IMR-90 (cell line): ENCODE measurements at regions not wholly inside any gene's neighbourhood (a gene's known extent, or its start where the extent isn't known, plus 50 kb on each side); places are given as distances from the start of the nearest gene placed in this dataset.

Experiments
- ATAC-seq: fragments of 200-7000 bp; cut with Tn5 transposase; 2 replicates; pipeline ENCODE4 v1.9.1; 2020; ENCODE audit warnings: low read depth, mild to moderate bottlenecking, moderate library complexity
- BruUV-seq: library from RNA; stranded (reverse); fragments of 400-500 nt; replicated peaks from 2 replicates; lab custom pipeline; 2021; lab: Mats Ljungman, UMichigan
- CTCF ChIA-PET: fragments of 300-600 bp; formaldehyde crosslinking; extraction: SDS; loops from one replicate; lab custom pipeline; 2021; ENCODE audit warnings: antibody characterized with exemption; lab: Yijun Ruan, JAX
- POLR2A ChIA-PET: fragments of 300-600 bp; sonication (Branson Sonifier 250); formaldehyde crosslinking; loops from one replicate; lab custom pipeline; 2022; ENCODE audit warnings: antibody characterized with exemption; ENCODE audit not compliant: unreplicated experiment; lab: Charles Lee
- DNase-seq: peaks from one replicate; pipeline ENCODE4 v3.0.0; 2013
- H2AFZ ChIP-seq: replicated peaks from 2 replicates; pipeline ENCODE3; 2013; ENCODE audit warnings: low read length, mild to moderate bottlenecking; ENCODE audit not compliant: poor library complexity
- H2AK5ac ChIP-seq: 2 replicates; pipeline ENCODE4 v1.6.1; 2013; ENCODE audit warnings: low read depth, low read length, inconsistent platforms
- H2AK9ac ChIP-seq: replicated peaks from 2 replicates; pipeline ENCODE3; 2013; ENCODE audit warnings: mild to moderate bottlenecking, low read depth, low read length, moderate library complexity; ENCODE audit not compliant: poor library complexity
- H2BK120ac ChIP-seq: 2 replicates; pipeline ENCODE4 v1.6.1; 2013; ENCODE audit warnings: low read depth, low read length, inconsistent platforms
- H2BK15ac ChIP-seq: 3 replicates; pipeline ENCODE4 v1.6.1; 2013; ENCODE audit warnings: low read depth, low read length, inconsistent platforms
- H2BK20ac ChIP-seq: 2 replicates; pipeline ENCODE4 v1.6.1; 2013; ENCODE audit warnings: low read depth, mild to moderate bottlenecking, inconsistent platforms, low read length, moderate library complexity
- H2BK5ac ChIP-seq: 2 replicates; pipeline ENCODE4 v1.6.1; 2013; ENCODE audit warnings: mild to moderate bottlenecking, low read depth, low read length, inconsistent platforms; ENCODE audit not compliant: poor library complexity, severe bottlenecking
- H3K14ac ChIP-seq: replicated peaks from 2 replicates; pipeline ENCODE4 v1.6.1; 2013; ENCODE audit warnings: low read depth, low read length, inconsistent platforms
- H3K18ac ChIP-seq: 2 replicates; pipeline ENCODE4 v1.6.1; 2013; ENCODE audit warnings: low read depth, low read length, control low read depth
- H3K23ac ChIP-seq: 2 replicates; pipeline ENCODE4 v1.6.1; 2013; ENCODE audit warnings: low read depth, low read length, inconsistent platforms
- H3K27ac ChIP-seq: 2 replicates; pipeline ENCODE4 v1.5.1; 2013; ENCODE audit warnings: mild to moderate bottlenecking, control low read depth, low read length; ENCODE audit not compliant: insufficient read depth
- H3K27me3 ChIP-seq: 2 replicates; pipeline ENCODE4 v1.6.1; 2013; ENCODE audit warnings: low read length; ENCODE audit not compliant: control insufficient read depth, insufficient read depth
- H3K36me3 ChIP-seq: 2 replicates; pipeline ENCODE4 v1.6.1; 2013; ENCODE audit warnings: low read length, mixed read lengths; ENCODE audit not compliant: control insufficient read depth, insufficient read depth
- H3K4ac ChIP-seq: 2 replicates; pipeline ENCODE4 v1.6.1; 2013; ENCODE audit warnings: low read depth, low read length, inconsistent platforms
- H3K4me1 ChIP-seq: 2 replicates; pipeline ENCODE4 v1.6.1; 2013; ENCODE audit warnings: low read length, mixed read lengths; ENCODE audit not compliant: control insufficient read depth, insufficient read depth
- H3K4me2 ChIP-seq: 2 replicates; pipeline ENCODE4 v1.6.1; 2013; ENCODE audit warnings: low read depth, mild to moderate bottlenecking, control low read depth, low read length, moderate library complexity
- H3K4me3 ChIP-seq: 2 replicates; pipeline ENCODE4 v1.5.1; 2013; ENCODE audit warnings: low read depth, mild to moderate bottlenecking, control low read depth, low read length, moderate library complexity; ENCODE audit not compliant: insufficient read depth
- H3K56ac ChIP-seq: 2 replicates; pipeline ENCODE4 v1.6.1; 2013; ENCODE audit warnings: low read length, inconsistent platforms; ENCODE audit not compliant: insufficient read depth; ENCODE audit errors: extremely low read depth
- H3K79me1 ChIP-seq, 2 experiments: 2 replicates each; pipeline ENCODE4 v1.6.1; 2013; ENCODE audit warnings: low read length in 2 of 2, inconsistent platforms in 1 of 2, low read depth in 1 of 2
- H3K9ac ChIP-seq: 2 replicates; pipeline ENCODE4 v1.6.1; 2013; ENCODE audit warnings: low read depth, low read length, control low read depth
- H3K9me1 ChIP-seq: 2 replicates; pipeline ENCODE4 v1.6.1; 2013; ENCODE audit warnings: low read length, inconsistent platforms; ENCODE audit not compliant: insufficient read depth
- H3K9me3 ChIP-seq: 2 replicates; pipeline ENCODE4 v1.6.1; 2013; ENCODE audit warnings: low read length; ENCODE audit not compliant: control insufficient read depth, insufficient read depth
- H4K20me1 ChIP-seq: 2 replicates; pipeline ENCODE4 v1.6.1; 2013; ENCODE audit warnings: low read length, inconsistent platforms; ENCODE audit not compliant: insufficient read depth
- H4K5ac ChIP-seq: 2 replicates; pipeline ENCODE4 v1.6.1; 2013; ENCODE audit warnings: mild to moderate bottlenecking, low read depth, low read length, control low read depth
- H4K8ac ChIP-seq, 2 experiments: 2 replicates each; pipeline ENCODE4 v1.6.1; 2013; ENCODE audit warnings: low read depth in 2 of 2, low read length in 2 of 2, control low read depth in 1 of 2, inconsistent platforms in 1 of 2
- H4K91ac ChIP-seq: 2 replicates; pipeline ENCODE4 v1.6.1; 2013; ENCODE audit warnings: low read depth, low read length, inconsistent platforms; ENCODE audit not compliant: insufficient read depth
- CEBPB ChIP-seq: IDR thresholded peaks from 2 replicates; pipeline ENCODE4 v1.6.1; 2012; ENCODE audit warnings: low read depth, low read length, improper control_type of control experiment
- CHD1 ChIP-seq: IDR thresholded peaks from 2 replicates; pipeline ENCODE4 v1.6.1; 2012; ENCODE audit warnings: low read depth, low read length, improper control_type of control experiment
- ELK1 ChIP-seq: fragments of 150-350 bp; IDR thresholded peaks from 2 replicates; pipeline ENCODE4 v1.6.1; 2016; ENCODE audit warnings: low read depth, mild to moderate bottlenecking, low read length, moderate library complexity, borderline replicate concordance
- MAFK ChIP-seq: IDR thresholded peaks from 2 replicates; pipeline ENCODE4 v1.6.1; 2012; ENCODE audit warnings: low read depth, low read length, improper control_type of control experiment
- MAZ ChIP-seq: IDR thresholded peaks from 2 replicates; pipeline ENCODE4 v1.6.1; 2012; ENCODE audit warnings: low read depth, mild to moderate bottlenecking, low read length, improper control_type of control experiment, moderate library complexity, borderline replicate concordance
- MXI1 ChIP-seq: IDR thresholded peaks from 2 replicates; pipeline ENCODE4 v1.6.1; 2012; ENCODE audit warnings: low read depth, mild to moderate bottlenecking, low read length, moderate library complexity, borderline replicate concordance
- NFE2L2 ChIP-seq: fragments of 150-350 bp; IDR thresholded peaks from 2 replicates; pipeline ENCODE4 v1.6.1; 2016; ENCODE audit warnings: low read depth, mild to moderate bottlenecking, low read length
- POLR2A ChIP-seq: IDR thresholded peaks from 2 replicates; pipeline ENCODE4 v1.6.1; 2012; ENCODE audit warnings: mild to moderate bottlenecking, low read depth, low read length
- RAD21 ChIP-seq: IDR thresholded peaks from 2 replicates; pipeline ENCODE4 v1.6.1; 2012; ENCODE audit warnings: low read length, improper control_type of control experiment
- RCOR1 ChIP-seq: IDR thresholded peaks from 2 replicates; pipeline ENCODE4 v1.6.1; 2012; ENCODE audit warnings: mild to moderate bottlenecking, low read length, improper control_type of control experiment; ENCODE audit not compliant: insufficient replicate concordance
- RFX5 ChIP-seq: IDR thresholded peaks from 2 replicates; pipeline ENCODE4 v1.8.0; 2012; ENCODE audit warnings: low read depth, mild to moderate bottlenecking, low read length, moderate library complexity
- SMC3 ChIP-seq: fragments of 150-350 bp; IDR thresholded peaks from 2 replicates; pipeline ENCODE4 v1.6.1; 2016; ENCODE audit warnings: low read depth, mild to moderate bottlenecking, antibody characterized with exemption, low read length, moderate library complexity
- WGBS, 2 experiments: methylation state at CpG; one replicate each; pipeline versions ENCODE4 v1.1.5 to v1.1.7; 2013; ENCODE audit warnings: missing lambda C conversion rate in 2 of 2; ENCODE audit not compliant: insufficient read length in 1 of 2; ENCODE audit errors: extremely low coverage in 2 of 2; 5-methylcytosine and 5-hydroxymethylcytosine counted together
- dilution Hi-C: fragments of 300-500 bp; cut with HindIII; formaldehyde crosslinking; loops from one replicate; pipeline ENCODE4 v1.14.3; 2018; ENCODE audit warnings: low sequenced_read_pairs; ENCODE audit not compliant: unreplicated experiment
- in situ Hi-C: fragments of 300-500 bp; cut with MboI; formaldehyde crosslinking; loops from 3 replicates; pipeline ENCODE4 v1.14.3; 2019; ENCODE audit warnings: low sequenced_read_pairs, inconsistent platforms, mixed read lengths
- intact Hi-C: fragments of 100-400 bp; cut with micrococcal nuclease; formaldehyde crosslinking; loops from 2 replicates; pipeline ENCODE4 v1.10.0; 2022
- TF ChIP-seq, protein P1 (sequence below): fragments of 150-350 bp; IDR thresholded peaks from 2 replicates; pipeline ENCODE4 v1.6.1; 2017; ENCODE audit warnings: mild to moderate bottlenecking, antibody characterized with exemption, low read length, low read depth

DNA sequence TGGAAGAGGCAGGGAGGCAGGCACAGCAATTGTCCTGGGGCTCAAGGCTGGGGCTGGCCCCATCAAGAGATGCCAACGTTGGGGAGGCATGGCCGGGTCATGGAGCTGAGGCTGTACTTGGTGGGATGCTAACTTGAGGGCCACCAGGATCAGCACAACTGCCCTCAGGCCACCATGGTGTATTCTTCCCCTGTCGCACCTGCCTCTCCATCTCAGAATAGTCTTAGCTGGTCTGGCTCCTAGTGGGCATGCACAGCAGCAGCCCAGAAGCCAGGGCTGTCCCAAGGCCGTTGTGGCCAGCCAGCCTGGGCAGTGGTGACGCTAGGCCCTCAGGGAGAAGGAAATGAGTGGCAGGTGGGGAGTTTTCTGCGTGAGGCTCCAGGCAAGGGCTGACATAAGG, 91.3 kb downstream of the DHCR7 start:
- Histone ChIP-seq H2BK20ac (no peak overlapping the region), H3K14ac (no peak overlapping the region), H3K4me1 (no peaks in the 10 kb centered on the region), H3K79me1 (no peaks in the 10 kb centered on the region), H3K27me3 (peaks cover 25% of the 10 kb centered on the region), H3K9ac (no peak overlapping the region), H4K20me1 (no peaks in the 10 kb centered on the region), H3K27ac (no peak overlapping the region), H3K9me3 (peaks cover 3% of the 10 kb centered on the region; the same call in 1 of the 2 replicates), H4K5ac (no peak overlapping the region), H4K91ac (no peak overlapping the region), H2AK5ac (no peak overlapping the region), H2BK120ac (no peak overlapping the region), H2BK15ac (no peak overlapping the region), H3K23ac (no peak overlapping the region), H3K18ac (no peak overlapping the region), H2AK9ac (no peak overlapping the region), H3K4me3 (no peak overlapping the region), H2BK5ac (no peak overlapping the region), H4K8ac (no peak overlapping the region), H3K56ac (no peak overlapping the region), H3K36me3 (no peaks in the 10 kb centered on the region), H3K4ac (no peak overlapping the region), H3K4me2 (no peak overlapping the region), H3K9me1 (no peaks in the 10 kb centered on the region), H2AFZ (no peak overlapping the region)
- no peak for ATAC-seq
- in situ Hi-C loops = no loop called here
- dilution Hi-C loops = no loop called here
- DNase-seq = no peak
- TF ChIP-seq MXI1 = no peak
- TF ChIP-seq CEBPB = no peak
- TF ChIP-seq RAD21 = no peak
- TF ChIP-seq ELK1 = no peak
- no peak for TF ChIP-seq SMC3
- TF ChIP-seq RCOR1 = no peak
- no peak for TF ChIP-seq NFE2L2
- TF ChIP-seq, protein P1, sequence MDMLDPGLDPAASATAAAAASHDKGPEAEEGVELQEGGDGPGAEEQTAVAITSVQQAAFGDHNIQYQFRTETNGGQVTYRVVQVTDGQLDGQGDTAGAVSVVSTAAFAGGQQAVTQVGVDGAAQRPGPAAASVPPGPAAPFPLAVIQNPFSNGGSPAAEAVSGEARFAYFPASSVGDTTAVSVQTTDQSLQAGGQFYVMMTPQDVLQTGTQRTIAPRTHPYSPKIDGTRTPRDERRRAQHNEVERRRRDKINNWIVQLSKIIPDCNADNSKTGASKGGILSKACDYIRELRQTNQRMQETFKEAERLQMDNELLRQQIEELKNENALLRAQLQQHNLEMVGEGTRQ = no peak
- no peak for TF ChIP-seq RFX5
- TF ChIP-seq POLR2A = no peak
- no peak for TF ChIP-seq MAZ
- no peak for TF ChIP-seq CHD1
- no peak for TF ChIP-seq MAFK
- 57% methylated on average over 1 of the region's 6 CpGs; no CpG with 5 or more reads in 1 of the 2 experiments for WGBS, 2 experiments
- POLR2A ChIA-PET = no interaction called here
- no TSS peak for BruUV-seq
- intact Hi-C loops = no loop called here
- CTCF ChIA-PET = no interaction called here
